PC-9 (cell line): ENCODE measurements at regions not wholly inside any gene's neighbourhood (a gene's known extent, or its start where the extent isn't known, plus 50 kb on each side); places are given as distances from the start of the nearest gene placed in this dataset.

ENCODE experiments used
- EZH2 ChIP-seq: fragments of 200-600 bp; sonication (generic); IDR thresholded peaks from 2 replicates; pipeline ENCODE4 v1.8.0; 2017; ENCODE audit warnings: antibody characterized with exemption, low read depth
- TF ChIP-seq, protein P1 (sequence below): fragments of 200-600 bp; sonication (generic); conservative IDR thresholded peaks from 2 replicates; pipeline ENCODE4 v1.6.1; 2017; ENCODE audit warnings: mixed run types, antibody characterized with exemption, mild to moderate bottlenecking, moderate library complexity

DNA sequence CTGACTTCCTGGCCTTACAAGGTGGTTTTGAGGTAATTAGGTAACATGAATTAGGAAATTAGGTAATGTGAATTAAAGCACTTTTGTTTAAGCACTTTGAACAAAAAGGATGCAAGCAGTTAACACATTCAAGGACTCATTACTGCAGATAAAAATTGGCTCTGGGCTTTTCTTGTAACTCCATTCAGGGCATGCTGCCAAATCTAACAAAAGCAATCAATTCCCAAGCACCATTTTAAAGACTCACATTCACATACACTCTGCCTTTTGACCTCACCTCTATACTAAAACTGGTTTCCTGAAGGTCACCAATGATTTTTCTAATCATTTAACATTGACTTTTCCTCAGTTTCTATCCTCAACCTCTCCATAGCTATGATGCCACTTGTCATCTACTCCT lies 251.2 kb upstream of the RHOBTB1 start:
- TF ChIP-seq, protein P1, sequence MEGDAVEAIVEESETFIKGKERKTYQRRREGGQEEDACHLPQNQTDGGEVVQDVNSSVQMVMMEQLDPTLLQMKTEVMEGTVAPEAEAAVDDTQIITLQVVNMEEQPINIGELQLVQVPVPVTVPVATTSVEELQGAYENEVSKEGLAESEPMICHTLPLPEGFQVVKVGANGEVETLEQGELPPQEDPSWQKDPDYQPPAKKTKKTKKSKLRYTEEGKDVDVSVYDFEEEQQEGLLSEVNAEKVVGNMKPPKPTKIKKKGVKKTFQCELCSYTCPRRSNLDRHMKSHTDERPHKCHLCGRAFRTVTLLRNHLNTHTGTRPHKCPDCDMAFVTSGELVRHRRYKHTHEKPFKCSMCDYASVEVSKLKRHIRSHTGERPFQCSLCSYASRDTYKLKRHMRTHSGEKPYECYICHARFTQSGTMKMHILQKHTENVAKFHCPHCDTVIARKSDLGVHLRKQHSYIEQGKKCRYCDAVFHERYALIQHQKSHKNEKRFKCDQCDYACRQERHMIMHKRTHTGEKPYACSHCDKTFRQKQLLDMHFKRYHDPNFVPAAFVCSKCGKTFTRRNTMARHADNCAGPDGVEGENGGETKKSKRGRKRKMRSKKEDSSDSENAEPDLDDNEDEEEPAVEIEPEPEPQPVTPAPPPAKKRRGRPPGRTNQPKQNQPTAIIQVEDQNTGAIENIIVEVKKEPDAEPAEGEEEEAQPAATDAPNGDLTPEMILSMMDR, result no peak
- TF ChIP-seq EZH2, result no peak
